Esophagus muscularis mucosa (tissue), 4 donors: ENCODE measurements at regions not wholly inside any gene's neighbourhood (a gene's known extent, or its start where the extent isn't known, plus 50 kb on each side); places are given as distances from the start of the nearest gene placed in this dataset.

Experiments
- EP300 ChIP-seq: sonication (generic); formaldehyde crosslinking; IDR thresholded peaks from one replicate; pipeline ENCODE4 v1.6.1; 2017; ENCODE audit warnings: antibody characterized with exemption
- POLR2A ChIP-seq: fragments of 450-650 bp; IDR thresholded peaks from one replicate; pipeline ENCODE4 v1.6.1; 2017; ENCODE audit warnings: antibody characterized with exemption, moderate library complexity, mild to moderate bottlenecking, low read depth
- POLR2AphosphoS5 ChIP-seq, 2 donors: sonication (generic); formaldehyde crosslinking; IDR thresholded peaks; one replicate each; pipeline ENCODE4 v1.6.1; 2017; ENCODE audit warnings: antibody characterized with exemption in 2 of 2
- TF ChIP-seq, protein P1 (sequence below), 3 experiments: fragments of 200-600 bp in 2 of 3; fragments of 450-650 bp in 1 of 3; sonication (generic) in 2 of 3; IDR thresholded peaks; one replicate each; pipeline ENCODE4 v1.5.1; 2017 to 2019; ENCODE audit warnings: antibody characterized with exemption in 3 of 3, mild to moderate bottlenecking in 2 of 3, moderate library complexity in 1 of 3

DNA sequence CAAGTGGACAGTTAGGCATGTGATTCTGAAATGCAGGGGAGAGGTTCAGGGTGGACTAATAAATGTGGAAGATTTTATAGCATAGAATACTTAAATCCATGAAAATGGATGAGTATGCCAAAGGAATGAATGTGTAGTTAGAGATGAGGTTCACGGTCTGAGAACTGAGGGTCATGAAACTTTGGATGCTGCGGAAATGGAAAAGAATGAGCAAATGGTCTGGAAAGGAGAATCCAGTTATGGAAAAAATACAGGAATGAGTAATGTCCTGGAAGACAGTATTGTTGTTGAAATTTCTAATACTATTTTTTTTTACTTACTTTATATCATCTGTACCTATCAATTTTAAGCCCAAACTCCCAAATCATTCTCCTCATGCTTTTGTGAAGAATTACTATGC lies 2369.4 kb downstream of the MAT2B start:
- TF ChIP-seq, protein P1, sequence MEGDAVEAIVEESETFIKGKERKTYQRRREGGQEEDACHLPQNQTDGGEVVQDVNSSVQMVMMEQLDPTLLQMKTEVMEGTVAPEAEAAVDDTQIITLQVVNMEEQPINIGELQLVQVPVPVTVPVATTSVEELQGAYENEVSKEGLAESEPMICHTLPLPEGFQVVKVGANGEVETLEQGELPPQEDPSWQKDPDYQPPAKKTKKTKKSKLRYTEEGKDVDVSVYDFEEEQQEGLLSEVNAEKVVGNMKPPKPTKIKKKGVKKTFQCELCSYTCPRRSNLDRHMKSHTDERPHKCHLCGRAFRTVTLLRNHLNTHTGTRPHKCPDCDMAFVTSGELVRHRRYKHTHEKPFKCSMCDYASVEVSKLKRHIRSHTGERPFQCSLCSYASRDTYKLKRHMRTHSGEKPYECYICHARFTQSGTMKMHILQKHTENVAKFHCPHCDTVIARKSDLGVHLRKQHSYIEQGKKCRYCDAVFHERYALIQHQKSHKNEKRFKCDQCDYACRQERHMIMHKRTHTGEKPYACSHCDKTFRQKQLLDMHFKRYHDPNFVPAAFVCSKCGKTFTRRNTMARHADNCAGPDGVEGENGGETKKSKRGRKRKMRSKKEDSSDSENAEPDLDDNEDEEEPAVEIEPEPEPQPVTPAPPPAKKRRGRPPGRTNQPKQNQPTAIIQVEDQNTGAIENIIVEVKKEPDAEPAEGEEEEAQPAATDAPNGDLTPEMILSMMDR (IDR thresholded peaks at IDR 0.05) = no peak
- TF ChIP-seq POLR2AphosphoS5 (IDR thresholded peaks at IDR 0.05) = no peak
- no peak for TF ChIP-seq POLR2A
- TF ChIP-seq EP300 = no peak
